ENCODE measurements at regions not wholly inside any gene's neighbourhood (a gene's known extent, or its start where the extent isn't known, plus 50 kb on each side); places are given as distances from the start of the nearest gene placed in this dataset.
"Not testable (repeated sequence)": the region's sequence is repeated elsewhere in the genome, so short reads cannot be mapped to it uniquely, and the experiment has no call there.

DNA sequence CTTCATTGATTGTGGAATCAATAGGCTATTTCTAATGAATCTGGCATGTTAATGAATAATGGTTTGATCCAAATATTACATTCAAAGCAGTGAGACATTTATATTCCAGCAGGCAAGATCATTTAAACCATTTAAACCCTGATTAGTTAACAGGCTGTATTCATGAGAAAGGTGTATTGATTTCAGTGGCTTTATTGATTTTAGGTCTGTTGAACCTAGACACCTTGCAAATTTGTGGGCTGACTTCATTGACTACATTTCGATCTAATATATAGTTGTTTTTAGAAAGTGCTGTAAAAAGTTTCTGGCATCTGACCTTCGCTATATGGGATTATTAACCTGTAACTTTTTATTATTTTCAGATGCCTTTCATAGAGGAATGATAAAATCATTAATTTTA lies 900.1 kb upstream of the CITED2 start:
- WGBS (ENCODE audit: insufficient coverage): no CpG with 5 or more reads among the region's 2 CpGs
- Histone ChIP-seq H3K4me3 (ENCODE audit: low read depth, low read length) (no peak overlapping the region), H3K27ac (ENCODE audit: low read depth, low read length) (no peak overlapping the region), H3K36me3 (ENCODE audit: control insufficient read depth, insufficient read depth, low read length) (no peaks in the 10 kb centered on the region), H3K27me3 (ENCODE audit: control insufficient read depth, insufficient read depth, low read length) (no peaks in the 10 kb centered on the region), H3K4me1 (ENCODE audit: control insufficient read depth, insufficient read depth, low read length) (no peaks in the 10 kb centered on the region), H3K9me3 (ENCODE audit: control insufficient read depth, insufficient read depth, low read length) (no peaks in the 10 kb centered on the region)
- DNase-seq (ENCODE audit: low read depth in 4 of 6, low spot score in 6 of 6): no peak

DNA sequence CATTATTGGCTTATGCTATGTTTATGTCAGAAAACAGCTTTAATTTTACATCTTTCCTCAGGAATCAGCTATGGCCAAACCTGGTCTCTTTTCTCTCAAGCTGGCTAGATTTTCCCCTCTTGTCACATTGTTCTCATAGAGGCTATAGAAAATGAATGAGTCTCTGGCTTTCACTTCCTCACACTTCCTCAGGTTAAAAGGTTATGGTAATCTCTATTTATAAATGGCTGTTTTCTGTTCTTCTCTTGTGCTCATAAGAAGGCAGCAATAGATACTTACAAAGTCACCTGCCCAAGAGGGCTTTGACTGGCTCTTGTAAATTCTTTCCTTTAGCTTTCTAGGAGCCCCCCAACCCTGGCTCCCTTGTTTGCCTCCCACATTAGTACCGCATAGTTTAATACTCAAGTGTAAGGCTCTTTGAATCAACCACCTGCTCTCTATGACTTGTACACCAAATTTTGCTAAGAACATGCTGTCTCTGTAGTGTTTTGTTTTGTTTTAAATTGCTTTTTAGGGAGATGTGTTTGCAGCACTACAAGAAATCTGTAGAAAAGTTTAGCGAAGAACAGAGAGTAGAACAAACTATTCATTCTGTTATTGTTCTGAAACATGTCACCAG lies 897.4 kb upstream of the CITED2 start:
- no peaks in the 10 kb centered on the region for H3K27me3 ChIP-seq (ENCODE audit: control insufficient read depth, insufficient read depth, low read length)
- no peak overlapping the region for H3K4me3 ChIP-seq (ENCODE audit: low read depth, low read length)
- no peak overlapping the region for H3K27ac ChIP-seq (ENCODE audit: low read depth, low read length)
- peak in 1 of 6 donors; percentile 5 for DNase-seq (ENCODE audit: low read depth in 4 of 6, low spot score in 6 of 6)
- H3K4me1 ChIP-seq (ENCODE audit: control insufficient read depth, insufficient read depth, low read length): no peaks in the 10 kb centered on the region
- H3K9me3 ChIP-seq (ENCODE audit: control insufficient read depth, insufficient read depth, low read length): no peaks in the 10 kb centered on the region
- no CpG with 5 or more reads among the region's 2 CpGs for WGBS (ENCODE audit: insufficient coverage)
- H3K36me3 ChIP-seq (ENCODE audit: control insufficient read depth, insufficient read depth, low read length): no peaks in the 10 kb centered on the region

DNA sequence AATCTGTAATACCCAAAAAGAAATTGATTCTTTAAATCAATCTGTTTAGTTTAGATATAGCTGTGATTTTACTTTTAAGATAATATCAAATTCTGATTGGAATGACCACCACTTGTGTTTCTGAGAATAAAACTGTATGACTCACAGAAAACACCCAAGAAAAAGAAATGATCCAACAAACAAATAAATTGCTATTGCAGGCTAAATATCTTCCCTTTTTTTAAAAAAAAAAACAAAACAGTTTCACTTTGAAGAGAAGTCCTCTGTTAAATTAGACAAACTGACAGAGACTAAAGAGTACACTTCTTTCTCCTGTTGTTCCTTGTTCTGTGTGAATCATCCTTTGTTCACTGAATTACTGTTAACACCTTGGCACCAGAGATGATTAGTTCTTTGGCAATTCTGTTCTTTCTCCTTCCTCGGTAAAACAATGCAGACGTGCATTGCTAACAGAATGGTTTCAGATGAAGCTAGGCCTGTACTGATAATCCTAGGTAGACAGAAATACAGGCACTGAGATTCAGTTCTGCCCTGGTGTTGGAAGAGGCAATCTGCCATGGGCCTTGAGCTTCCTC lies 895.2 kb upstream of the CITED2 start:
- no peak for DNase-seq (ENCODE audit: low read depth in 4 of 6, low spot score in 6 of 6)
- H3K4me1 ChIP-seq (ENCODE audit: control insufficient read depth, insufficient read depth, low read length): no peaks in the 10 kb centered on the region
- H3K9me3 ChIP-seq (ENCODE audit: control insufficient read depth, insufficient read depth, low read length): no peaks in the 10 kb centered on the region
- WGBS (ENCODE audit: insufficient coverage): 100% methylated on average over 1 of the region's 2 CpGs
- no peaks in the 10 kb centered on the region for H3K36me3 ChIP-seq (ENCODE audit: control insufficient read depth, insufficient read depth, low read length)
- no peak overlapping the region for H3K4me3 ChIP-seq (ENCODE audit: low read depth, low read length)
- no peaks in the 10 kb centered on the region for H3K27me3 ChIP-seq (ENCODE audit: control insufficient read depth, insufficient read depth, low read length)
- H3K27ac ChIP-seq (ENCODE audit: low read depth, low read length): no peak overlapping the region

DNA sequence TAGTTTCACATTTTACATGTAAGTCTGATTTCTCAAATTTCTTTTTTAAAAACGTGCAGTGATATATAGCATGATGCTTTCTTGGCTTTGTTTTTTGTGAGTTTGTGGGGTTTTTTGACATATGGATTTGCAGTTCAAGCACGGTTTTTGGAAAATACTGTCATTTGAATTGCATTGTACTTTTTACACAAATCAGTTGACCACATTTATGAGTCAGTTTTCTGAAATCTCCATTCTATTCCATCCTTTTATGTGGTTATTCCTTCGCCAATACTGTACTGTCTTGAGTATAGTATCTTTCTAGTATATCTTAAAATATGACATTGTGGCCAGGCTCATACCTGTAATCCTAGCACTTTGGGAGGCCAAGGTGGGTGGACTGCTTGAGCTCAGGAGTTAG lies 890.0 kb upstream of the CITED2 start:
- Histone ChIP-seq H3K27ac (ENCODE audit: low read depth, low read length) (no peak overlapping the region), H3K4me3 (ENCODE audit: low read depth, low read length) (no peak overlapping the region), H3K9me3 (ENCODE audit: control insufficient read depth, insufficient read depth, low read length) (no peaks in the 10 kb centered on the region), H3K36me3 (ENCODE audit: control insufficient read depth, insufficient read depth, low read length) (no peaks in the 10 kb centered on the region), H3K27me3 (ENCODE audit: control insufficient read depth, insufficient read depth, low read length) (no peaks in the 10 kb centered on the region), H3K4me1 (ENCODE audit: control insufficient read depth, insufficient read depth, low read length) (no peaks in the 10 kb centered on the region)
- DNase-seq (ENCODE audit: low read depth in 4 of 6, low spot score in 6 of 6): no peak
- WGBS (ENCODE audit: insufficient coverage): no CpG with 5 or more reads among the region's 3 CpGs

DNA sequence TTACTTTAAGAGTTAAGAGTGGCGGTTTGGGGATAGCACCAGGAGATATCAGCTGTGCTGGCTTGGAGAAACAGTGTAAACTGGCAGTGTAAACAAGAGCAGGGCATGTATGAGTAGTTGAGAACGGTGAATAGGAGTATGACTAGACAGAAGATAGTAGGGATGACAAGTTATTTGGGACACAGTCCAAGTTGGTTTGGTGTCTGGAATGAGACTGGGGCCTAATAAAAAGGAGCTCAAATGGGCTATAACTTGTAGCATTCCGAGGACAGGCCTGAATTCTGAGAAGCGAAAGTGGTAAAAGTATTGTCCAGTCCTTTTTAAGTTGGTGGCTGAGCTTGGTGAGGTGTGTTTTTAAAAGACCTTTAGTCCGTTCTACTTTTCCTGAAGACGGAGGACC lies 883.9 kb upstream of the CITED2 start:
- not testable (repeated sequence) for H3K4me3 ChIP-seq (ENCODE audit: low read depth, low read length); H3K4me1 ChIP-seq (ENCODE audit: control insufficient read depth, insufficient read depth, low read length); DNase-seq (ENCODE audit: low read depth in 4 of 6, low spot score in 6 of 6); H3K27me3 ChIP-seq (ENCODE audit: control insufficient read depth, insufficient read depth, low read length); H3K36me3 ChIP-seq (ENCODE audit: control insufficient read depth, insufficient read depth, low read length); H3K9me3 ChIP-seq (ENCODE audit: control insufficient read depth, insufficient read depth, low read length); H3K27ac ChIP-seq (ENCODE audit: low read depth, low read length)
- 90% methylated on average over 2 of the region's 6 CpGs for WGBS (ENCODE audit: insufficient coverage)

DNA sequence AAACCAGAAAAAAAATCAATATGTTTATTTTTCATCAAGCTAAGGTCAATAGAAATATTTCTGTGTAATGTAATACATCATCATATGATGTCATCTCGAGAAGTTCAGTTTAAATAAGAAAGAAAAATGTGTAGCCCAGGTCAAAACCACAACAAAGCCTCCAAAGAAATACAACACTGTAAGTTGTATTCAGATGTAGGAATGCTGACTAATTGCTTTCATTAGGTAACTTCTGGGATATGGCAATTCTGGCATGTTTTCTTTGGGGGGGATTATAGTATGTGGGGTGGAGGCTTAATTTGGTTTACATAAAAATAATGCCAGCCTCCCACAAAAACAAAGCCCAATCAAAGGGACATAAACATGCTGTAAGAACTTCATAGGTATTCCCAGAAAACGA lies 881.8 kb upstream of the CITED2 start:
- Histone ChIP-seq H3K36me3 (ENCODE audit: control insufficient read depth, insufficient read depth, low read length) (no peaks in the 10 kb centered on the region), H3K4me1 (ENCODE audit: control insufficient read depth, insufficient read depth, low read length) (no peaks in the 10 kb centered on the region), H3K4me3 (ENCODE audit: low read depth, low read length) (no peak overlapping the region), H3K27me3 (ENCODE audit: control insufficient read depth, insufficient read depth, low read length) (no peaks in the 10 kb centered on the region), H3K9me3 (ENCODE audit: control insufficient read depth, insufficient read depth, low read length) (no peaks in the 10 kb centered on the region), H3K27ac (ENCODE audit: low read depth, low read length) (no peak overlapping the region)
- no peak for DNase-seq (ENCODE audit: low read depth in 4 of 6, low spot score in 6 of 6)
- WGBS (ENCODE audit: insufficient coverage): no CpG with 5 or more reads among the region's 2 CpGs

DNA sequence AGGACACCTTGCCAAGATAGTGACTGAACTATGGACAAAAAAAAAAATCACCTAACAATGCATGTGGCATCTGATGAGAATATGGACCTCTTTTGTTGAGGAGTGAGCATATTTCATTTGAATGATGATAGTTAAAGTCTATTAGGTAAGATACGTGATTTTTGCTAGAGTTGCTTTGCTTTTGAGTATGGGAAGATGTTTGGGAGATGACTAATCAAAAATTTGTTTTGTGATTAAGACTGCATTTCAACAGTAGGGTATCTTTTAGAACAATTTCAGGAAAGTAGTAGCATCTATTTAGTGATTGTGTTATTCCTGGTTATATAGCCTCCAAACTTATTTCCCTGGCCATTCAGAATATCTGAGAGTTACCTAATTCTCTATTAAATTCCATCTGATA lies 878.6 kb upstream of the CITED2 start:
- WGBS (ENCODE audit: insufficient coverage): 88% methylated on average over 1 of the region's 1 CpG
- H3K4me3 ChIP-seq (ENCODE audit: low read depth, low read length): no peak overlapping the region

DNA sequence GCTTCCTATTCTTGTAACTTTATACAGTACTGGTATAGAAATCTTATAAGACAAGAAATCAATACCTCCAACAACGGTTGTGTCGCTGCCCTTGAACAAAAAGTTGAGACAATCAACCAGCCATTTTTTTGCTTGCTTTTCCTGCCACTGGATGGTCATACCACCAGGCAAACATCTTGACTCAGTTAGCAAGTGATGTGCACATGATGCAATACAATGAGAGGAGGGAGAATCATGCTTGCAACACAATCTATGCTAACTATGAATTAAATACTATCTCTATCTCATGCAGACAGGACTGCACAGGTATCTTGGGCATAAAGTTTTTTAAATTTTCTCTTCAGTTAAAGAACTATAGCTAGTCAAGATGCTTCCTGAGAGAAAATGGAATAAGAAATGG lies 877.7 kb upstream of the CITED2 start:
- H3K9me3 ChIP-seq (ENCODE audit: control insufficient read depth, insufficient read depth, low read length): no peaks in the 10 kb centered on the region
- no peak overlapping the region for H3K4me3 ChIP-seq (ENCODE audit: low read depth, low read length)
- H3K27me3 ChIP-seq (ENCODE audit: control insufficient read depth, insufficient read depth, low read length): no peaks in the 10 kb centered on the region
- DNase-seq (ENCODE audit: low read depth in 4 of 6, low spot score in 6 of 6): no peak
- no peak overlapping the region for H3K27ac ChIP-seq (ENCODE audit: low read depth, low read length)
- no peaks in the 10 kb centered on the region for H3K36me3 ChIP-seq (ENCODE audit: control insufficient read depth, insufficient read depth, low read length)
- whole genome bisulfite sequencing (ENCODE audit: insufficient coverage): no CpG with 5 or more reads among the region's 2 CpGs
- H3K4me1 ChIP-seq (ENCODE audit: control insufficient read depth, insufficient read depth, low read length): no peaks in the 10 kb centered on the region

More for the DNA sequence above, 878.6 kb upstream of the CITED2 start:
- no peak for DNase-seq (ENCODE audit: low read depth in 4 of 6, low spot score in 6 of 6)
- Histone ChIP-seq H3K27ac (ENCODE audit: low read depth, low read length) (no peak overlapping the region), H3K4me1 (ENCODE audit: control insufficient read depth, insufficient read depth, low read length) (no peaks in the 10 kb centered on the region), H3K36me3 (ENCODE audit: control insufficient read depth, insufficient read depth, low read length) (no peaks in the 10 kb centered on the region), H3K9me3 (ENCODE audit: control insufficient read depth, insufficient read depth, low read length) (no peaks in the 10 kb centered on the region), H3K27me3 (ENCODE audit: control insufficient read depth, insufficient read depth, low read length) (no peaks in the 10 kb centered on the region)

DNA sequence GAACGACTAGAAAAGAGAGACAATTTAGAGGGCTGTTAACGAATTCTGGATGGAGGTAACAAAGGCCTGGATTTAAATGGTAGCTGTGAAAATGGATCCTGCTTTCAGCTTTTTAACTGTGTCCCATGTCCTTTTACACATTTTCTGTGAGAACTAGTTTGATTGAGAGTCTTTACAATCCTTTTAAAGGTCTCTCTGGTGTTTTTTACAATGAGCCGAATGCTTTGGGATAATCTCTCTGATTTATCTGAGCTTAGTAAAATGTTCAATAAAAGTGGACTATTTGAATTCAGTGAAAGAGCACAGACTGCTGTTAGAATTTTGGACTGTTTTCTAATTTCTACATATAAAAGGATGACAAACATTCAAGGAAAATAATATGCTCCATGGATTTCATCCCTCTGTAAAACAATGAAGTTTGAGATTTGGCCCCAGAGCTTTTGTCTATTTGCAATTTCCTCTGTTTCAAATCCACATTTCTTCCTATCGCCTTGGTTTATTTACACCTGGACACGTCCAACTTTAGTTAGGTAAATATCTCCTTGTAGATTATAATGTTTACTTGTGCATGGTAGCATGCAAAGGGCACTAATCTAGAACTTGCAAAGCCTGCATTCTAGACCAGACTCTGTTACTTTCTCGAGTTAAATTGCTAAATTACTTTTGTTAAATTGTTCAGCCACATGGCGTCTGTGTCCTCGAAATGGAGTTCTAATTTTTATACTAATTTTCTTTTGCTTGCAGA lies 871.0 kb upstream of the CITED2 start:
- 33% methylated on average over 2 of the region's 8 CpGs for WGBS (ENCODE audit: insufficient coverage)
- no peaks in the 10 kb centered on the region for H3K36me3 ChIP-seq (ENCODE audit: control insufficient read depth, insufficient read depth, low read length)
- DNase-seq (ENCODE audit: low read depth in 4 of 6, low spot score in 6 of 6): peak in 2 of 6 donors; percentile 4 to 57
- no peak overlapping the region for H3K27ac ChIP-seq (ENCODE audit: low read depth, low read length)
- no peaks in the 10 kb centered on the region for H3K4me1 ChIP-seq (ENCODE audit: control insufficient read depth, insufficient read depth, low read length)
- no peak overlapping the region for H3K4me3 ChIP-seq (ENCODE audit: low read depth, low read length)
- H3K27me3 ChIP-seq (ENCODE audit: control insufficient read depth, insufficient read depth, low read length): no peaks in the 10 kb centered on the region
- no peaks in the 10 kb centered on the region for H3K9me3 ChIP-seq (ENCODE audit: control insufficient read depth, insufficient read depth, low read length)

DNA sequence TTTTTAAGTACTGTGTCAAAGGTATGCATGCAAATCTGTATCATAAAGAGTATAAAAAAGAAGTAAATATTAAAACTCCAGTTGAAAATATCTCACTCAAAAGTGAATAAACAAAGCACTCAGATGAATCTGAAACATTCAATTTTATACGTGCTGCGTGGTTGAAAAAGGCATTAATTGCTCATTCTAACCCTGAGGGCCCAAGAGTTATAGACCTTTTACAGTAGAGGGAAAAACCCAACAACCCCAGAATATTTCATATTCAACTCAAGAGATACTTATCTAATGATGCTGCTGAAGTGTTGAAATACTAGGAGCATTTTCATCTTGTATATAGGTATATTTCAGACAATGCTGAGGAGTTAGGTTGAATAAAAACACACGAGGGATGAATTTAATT lies 862.8 kb upstream of the CITED2 start:
- no CpG with 5 or more reads among the region's 3 CpGs for WGBS (ENCODE audit: insufficient coverage)
- H3K4me3 ChIP-seq (ENCODE audit: low read depth, low read length): no peak overlapping the region
- no peaks in the 10 kb centered on the region for H3K36me3 ChIP-seq (ENCODE audit: control insufficient read depth, insufficient read depth, low read length)
- no peak for DNase-seq (ENCODE audit: low read depth in 4 of 6, low spot score in 6 of 6)
- no peaks in the 10 kb centered on the region for H3K9me3 ChIP-seq (ENCODE audit: control insufficient read depth, insufficient read depth, low read length)
- H3K27ac ChIP-seq (ENCODE audit: low read depth, low read length): no peak overlapping the region
- no peaks in the 10 kb centered on the region for H3K27me3 ChIP-seq (ENCODE audit: control insufficient read depth, insufficient read depth, low read length)
- no peaks in the 10 kb centered on the region for H3K4me1 ChIP-seq (ENCODE audit: control insufficient read depth, insufficient read depth, low read length)
